T-helper 1 cell treated with Interleukin-12 subunit alpha and Interleukin-12 subunit beta and Interleukin-4 antibody, amounts not matched to agents 30 μg/mL and 1 μg/mL, for 36 hours (primary cell): ENCODE measurements at regions not wholly inside any gene's neighbourhood (a gene's known extent, or its start where the extent isn't known, plus 50 kb on each side); places are given as distances from the start of the nearest gene placed in this dataset.

ENCODE experiments used
- H3K27ac Mint-ChIP-seq: one replicate; pipeline ENCODE4 v1.8.0; 2021; ENCODE audit warnings: mild to moderate bottlenecking, mixed read lengths
- H3K27me3 Mint-ChIP-seq: one replicate; pipeline ENCODE4 v1.8.0; 2021; ENCODE audit warnings: low read depth, mixed read lengths
- H3K36me3 Mint-ChIP-seq: one replicate; pipeline ENCODE4 v1.8.0; 2021; ENCODE audit warnings: low read depth, mixed read lengths
- H3K4me1 Mint-ChIP-seq: one replicate; pipeline ENCODE4 v1.8.0; 2021; ENCODE audit warnings: low read depth, mixed read lengths
- H3K4me3 Mint-ChIP-seq: one replicate; pipeline ENCODE4 v1.8.0; 2021; ENCODE audit warnings: mild to moderate bottlenecking, moderate library complexity, mixed read lengths
- H3K9me3 Mint-ChIP-seq: one replicate; pipeline ENCODE4 v1.8.0; 2021; ENCODE audit warnings: mixed read lengths

DNA sequence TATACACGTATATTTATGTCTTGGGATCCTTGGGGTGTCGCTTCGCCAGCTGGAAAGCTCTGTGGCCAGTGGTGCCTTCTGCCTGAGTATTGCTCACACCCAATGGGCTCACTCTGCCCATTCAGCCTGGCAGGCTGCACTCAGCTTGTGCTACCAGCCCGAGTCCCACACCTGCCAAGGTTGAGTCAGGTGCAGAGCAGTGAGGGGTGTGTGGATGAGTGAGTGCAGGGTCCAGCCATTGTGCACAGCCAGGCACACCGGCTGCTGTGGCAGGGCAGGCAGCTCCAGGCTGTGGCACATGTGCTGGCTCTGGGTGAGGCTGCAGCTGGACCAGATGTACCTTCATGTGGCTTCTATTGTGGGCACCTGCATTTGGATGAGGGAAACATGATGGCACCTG lies 496.9 kb upstream of the LINC00305 start:
- Mint-ChIP-seq H3K27ac (no peak overlapping the region), H3K9me3 (peaks cover 10% of the 10 kb centered on the region), H3K4me1 (no peaks in the 10 kb centered on the region), H3K27me3 (no peaks in the 10 kb centered on the region), H3K36me3 (no peaks in the 10 kb centered on the region), H3K4me3 (no peak overlapping the region)

DNA sequence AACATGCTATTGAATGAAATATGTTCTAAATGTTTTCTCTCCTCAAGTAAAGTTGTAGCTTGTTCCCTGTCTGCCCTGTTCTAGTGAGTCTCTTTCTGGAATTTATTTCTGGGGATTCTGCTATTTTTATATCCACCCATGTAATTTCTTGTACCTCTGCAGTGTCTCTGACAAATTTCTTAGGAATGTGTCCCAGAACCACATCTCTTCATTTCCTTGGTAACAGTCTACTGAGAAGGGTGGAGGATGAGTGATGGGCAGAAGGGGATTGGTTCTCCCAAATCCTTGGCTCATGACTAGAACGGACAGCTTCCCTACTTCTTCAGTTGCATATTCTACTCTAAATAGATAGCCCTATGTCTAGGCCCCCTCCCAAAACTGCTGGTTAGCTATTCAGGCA lies 490.6 kb upstream of the LINC00305 start:
- Mint-ChIP-seq H3K36me3 (no peaks in the 10 kb centered on the region), H3K4me3 (no peak overlapping the region), H3K27ac (no peak overlapping the region), H3K27me3 (no peaks in the 10 kb centered on the region), H3K9me3 (peaks cover 15% of the 10 kb centered on the region), H3K4me1 (no peaks in the 10 kb centered on the region)

DNA sequence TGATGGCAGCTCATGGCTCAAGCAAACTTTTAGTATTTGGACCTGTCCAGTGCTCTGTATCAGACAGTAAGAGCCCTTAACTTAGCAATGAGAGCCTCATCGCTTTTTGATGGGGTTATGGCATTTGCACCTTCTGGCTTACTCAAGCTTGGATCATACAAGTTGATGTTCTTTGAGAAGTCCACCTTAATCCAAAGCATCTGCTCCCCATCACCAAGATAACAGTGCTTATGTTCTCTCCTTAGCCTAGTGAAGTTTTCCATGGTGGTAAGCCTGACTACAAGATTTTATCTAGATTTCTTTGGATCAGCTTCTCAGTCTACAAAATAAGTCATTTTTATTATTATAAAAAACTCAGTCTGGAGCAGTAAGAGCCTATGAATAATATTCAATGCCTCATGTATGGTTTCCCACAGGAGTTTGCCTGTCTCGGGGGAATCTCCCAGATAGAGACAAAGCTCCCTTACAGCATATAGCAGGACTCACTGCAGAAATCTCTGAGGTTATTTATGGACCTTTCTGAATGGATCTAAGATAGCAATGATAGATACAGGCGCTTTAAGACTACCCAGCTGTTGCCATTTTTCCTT lies 472.2 kb upstream of the LINC00305 start:
- Mint-ChIP-seq H3K27ac (no peak overlapping the region), H3K9me3 (peaks cover 21% of the 10 kb centered on the region), H3K4me1 (no peaks in the 10 kb centered on the region), H3K36me3 (no peaks in the 10 kb centered on the region), H3K27me3 (no peaks in the 10 kb centered on the region), H3K4me3 (no peak overlapping the region)

DNA sequence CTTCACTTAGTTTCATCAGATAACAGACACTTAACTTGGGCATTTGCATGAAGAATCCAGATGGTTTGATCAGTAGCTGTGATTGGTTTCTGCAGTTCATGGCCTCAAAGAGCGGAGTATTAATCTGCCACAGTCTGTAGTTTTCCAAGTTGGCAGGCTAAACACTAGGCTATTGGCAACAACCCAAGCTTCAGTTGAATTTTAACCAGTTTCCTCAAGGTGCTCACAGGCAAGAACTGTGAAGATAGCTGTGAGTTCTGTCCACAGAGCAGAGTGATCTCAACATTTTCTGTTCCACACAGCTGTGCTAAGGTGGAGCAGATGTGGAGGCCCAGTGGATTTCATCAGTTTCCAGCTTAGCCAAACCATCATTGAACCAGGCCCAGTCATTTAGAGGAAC lies 469.5 kb upstream of the LINC00305 start:
- Mint-ChIP-seq H3K9me3 (peaks cover 20% of the 10 kb centered on the region), H3K4me3 (no peak overlapping the region), H3K36me3 (no peaks in the 10 kb centered on the region), H3K27me3 (no peaks in the 10 kb centered on the region), H3K4me1 (no peaks in the 10 kb centered on the region), H3K27ac (no peak overlapping the region)

DNA sequence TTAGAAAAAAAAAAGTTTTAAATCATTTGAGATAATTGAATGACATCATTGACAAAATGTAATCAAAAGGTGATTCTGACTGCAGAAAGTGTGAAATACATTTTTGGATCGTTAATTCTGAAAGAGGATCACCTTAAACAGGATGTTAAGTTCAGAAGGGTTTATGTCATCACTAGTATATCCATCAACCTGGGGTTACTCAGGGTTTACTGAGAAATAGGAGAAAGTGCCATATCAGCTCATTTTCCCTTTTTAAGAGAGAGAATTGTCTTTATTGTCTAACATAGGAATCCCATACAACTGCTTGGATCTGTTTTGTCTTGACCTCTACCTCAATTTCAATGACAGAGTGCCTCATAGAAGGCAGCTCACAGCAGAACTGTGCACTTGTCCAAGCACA lies 466.1 kb upstream of the LINC00305 start:
- H3K9me3 Mint-ChIP-seq, result peaks cover 10% of the 10 kb centered on the region
- H3K36me3 Mint-ChIP-seq, result no peaks in the 10 kb centered on the region
- no peaks in the 10 kb centered on the region for H3K27me3 Mint-ChIP-seq
- H3K4me3 Mint-ChIP-seq, result no peak overlapping the region
- no peaks in the 10 kb centered on the region for H3K4me1 Mint-ChIP-seq
- H3K27ac Mint-ChIP-seq, result no peak overlapping the region

DNA sequence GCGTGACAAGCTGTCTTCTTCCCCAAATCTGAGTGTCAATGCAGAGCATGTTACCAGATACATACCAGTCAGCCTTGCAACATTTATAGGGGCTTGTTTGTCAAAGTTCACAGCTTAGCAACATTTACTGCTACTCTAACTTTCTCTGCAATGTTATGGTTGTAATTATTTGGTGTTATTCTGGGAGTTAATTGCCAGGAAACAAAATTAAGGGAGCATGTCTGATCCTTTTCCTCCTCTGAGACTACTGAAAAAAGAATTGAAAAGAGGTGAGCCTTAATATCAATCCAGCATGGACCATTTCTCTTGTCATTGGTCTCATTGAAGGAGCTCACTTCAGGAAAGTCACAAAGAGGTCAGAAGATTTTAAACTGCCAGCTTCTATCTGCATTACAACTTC lies 465.6 kb upstream of the LINC00305 start:
- no peak overlapping the region for H3K4me3 Mint-ChIP-seq
- H3K27ac Mint-ChIP-seq, result no peak overlapping the region
- peaks cover 13% of the 10 kb centered on the region for H3K9me3 Mint-ChIP-seq
- no peaks in the 10 kb centered on the region for H3K27me3 Mint-ChIP-seq
- no peaks in the 10 kb centered on the region for H3K4me1 Mint-ChIP-seq
- no peaks in the 10 kb centered on the region for H3K36me3 Mint-ChIP-seq

DNA sequence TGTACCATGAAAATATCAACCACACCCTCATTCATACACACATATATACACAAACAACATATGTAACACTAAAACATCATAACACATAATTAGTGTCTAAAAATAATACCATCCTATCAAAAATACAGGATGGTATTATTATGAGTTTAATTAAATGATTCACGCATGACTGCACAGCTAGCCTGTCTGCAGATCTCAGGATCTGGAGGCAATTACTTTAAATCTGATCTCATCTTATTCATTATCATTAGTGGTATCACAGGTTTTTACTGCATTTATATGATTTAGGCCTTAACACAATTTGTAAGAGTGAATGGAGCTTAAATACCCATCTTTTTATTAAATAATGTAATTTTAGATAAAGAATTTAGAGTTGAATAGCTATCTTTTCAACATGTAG lies 443.4 kb upstream of the LINC00305 start:
- Mint-ChIP-seq H3K36me3 (no peaks in the 10 kb centered on the region), H3K27ac (no peak overlapping the region), H3K4me1 (no peaks in the 10 kb centered on the region), H3K27me3 (no peaks in the 10 kb centered on the region), H3K4me3 (no peak overlapping the region), H3K9me3 (peaks cover 8% of the 10 kb centered on the region)

DNA sequence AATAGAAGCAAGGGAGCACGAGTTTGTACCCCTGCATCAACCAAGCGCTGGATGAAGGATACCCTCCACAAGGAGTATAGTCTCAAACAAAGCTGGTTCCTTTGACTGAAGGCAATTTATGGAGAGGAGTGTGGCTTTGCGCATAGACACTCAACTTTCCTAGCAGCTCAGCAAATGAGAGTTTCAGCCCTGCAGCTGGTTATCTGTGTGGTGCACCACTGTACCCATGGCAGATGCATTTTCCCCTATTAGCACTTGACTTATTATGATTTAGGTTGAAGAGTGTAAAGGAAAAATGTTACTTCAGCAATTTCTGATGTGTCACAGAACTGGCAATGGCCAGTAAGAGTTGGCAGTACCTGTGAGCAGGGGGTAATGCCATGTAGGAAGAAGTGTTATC lies 440.1 kb upstream of the LINC00305 start:
- no peak overlapping the region for H3K27ac Mint-ChIP-seq
- no peaks in the 10 kb centered on the region for H3K36me3 Mint-ChIP-seq
- H3K9me3 Mint-ChIP-seq, result peaks cover 8% of the 10 kb centered on the region
- H3K4me3 Mint-ChIP-seq, result no peak overlapping the region
- H3K4me1 Mint-ChIP-seq, result no peaks in the 10 kb centered on the region
- H3K27me3 Mint-ChIP-seq, result no peaks in the 10 kb centered on the region

DNA sequence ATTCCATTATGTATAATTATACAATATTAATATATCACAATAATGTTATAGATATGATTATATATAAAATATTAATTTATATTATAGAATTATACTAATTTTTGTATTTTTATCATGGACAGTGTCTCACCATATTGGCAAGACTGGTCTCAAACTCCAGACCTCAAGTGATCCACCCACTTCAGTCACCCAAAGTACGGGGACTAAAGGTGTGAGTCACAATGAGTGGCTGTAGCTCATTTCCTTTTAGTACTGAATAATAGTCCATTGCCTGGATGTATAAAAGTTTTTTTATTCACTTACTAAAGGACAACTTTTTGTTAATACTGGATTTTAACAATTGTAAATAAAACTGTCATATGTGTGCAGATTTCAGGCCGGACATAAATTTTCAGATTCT lies 417.6 kb upstream of the LINC00305 start:
- Mint-ChIP-seq H3K9me3 (peaks cover 11% of the 10 kb centered on the region), H3K4me3 (no peak overlapping the region), H3K27me3 (no peaks in the 10 kb centered on the region), H3K36me3 (no peaks in the 10 kb centered on the region), H3K27ac (no peak overlapping the region), H3K4me1 (no peaks in the 10 kb centered on the region)

DNA sequence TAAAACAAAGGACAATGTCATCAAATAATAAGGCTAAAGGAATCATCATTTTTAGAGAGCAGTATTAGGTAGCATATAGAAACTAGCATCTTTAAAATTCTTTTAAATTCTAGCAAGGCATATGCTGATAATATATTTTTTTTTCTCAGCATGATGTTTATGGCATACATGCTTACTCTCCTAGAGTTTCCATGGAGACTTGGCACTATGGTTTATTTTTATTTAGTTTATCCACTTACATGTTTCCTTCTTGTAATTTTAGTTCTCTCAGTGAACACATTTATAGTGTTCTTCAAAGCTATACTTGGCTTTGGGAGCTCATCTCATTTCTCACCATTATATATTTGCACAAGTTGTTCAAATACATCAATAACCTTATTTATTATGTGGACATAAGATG lies 413.8 kb upstream of the LINC00305 start:
- no peaks in the 10 kb centered on the region for H3K4me1 Mint-ChIP-seq
- H3K27ac Mint-ChIP-seq, result no peak overlapping the region
- H3K9me3 Mint-ChIP-seq, result peaks cover 7% of the 10 kb centered on the region
- no peak overlapping the region for H3K4me3 Mint-ChIP-seq
- no peaks in the 10 kb centered on the region for H3K36me3 Mint-ChIP-seq
- no peaks in the 10 kb centered on the region for H3K27me3 Mint-ChIP-seq

DNA sequence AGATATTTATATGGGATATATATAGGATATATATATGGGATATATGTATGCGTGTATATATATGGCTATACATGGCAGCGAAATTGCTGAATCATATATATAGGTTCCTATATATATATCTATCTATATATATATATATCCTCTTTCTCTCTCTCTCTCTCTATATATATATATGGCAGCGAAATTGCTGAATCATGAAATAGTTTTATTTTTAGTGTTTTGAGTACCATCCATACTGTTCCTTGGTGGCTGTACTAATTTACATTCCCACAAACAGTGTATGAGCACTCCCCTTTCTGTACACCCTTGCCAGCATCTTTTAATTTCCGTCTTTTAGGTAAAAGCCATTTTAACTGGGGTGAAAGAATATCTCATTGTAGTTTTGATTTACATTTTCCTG lies 397.6 kb upstream of the LINC00305 start:
- Mint-ChIP-seq H3K27ac (no peak overlapping the region), H3K36me3 (no peaks in the 10 kb centered on the region), H3K27me3 (no peaks in the 10 kb centered on the region), H3K9me3 (peaks cover 4% of the 10 kb centered on the region), H3K4me3 (no peak overlapping the region), H3K4me1 (no peaks in the 10 kb centered on the region)

DNA sequence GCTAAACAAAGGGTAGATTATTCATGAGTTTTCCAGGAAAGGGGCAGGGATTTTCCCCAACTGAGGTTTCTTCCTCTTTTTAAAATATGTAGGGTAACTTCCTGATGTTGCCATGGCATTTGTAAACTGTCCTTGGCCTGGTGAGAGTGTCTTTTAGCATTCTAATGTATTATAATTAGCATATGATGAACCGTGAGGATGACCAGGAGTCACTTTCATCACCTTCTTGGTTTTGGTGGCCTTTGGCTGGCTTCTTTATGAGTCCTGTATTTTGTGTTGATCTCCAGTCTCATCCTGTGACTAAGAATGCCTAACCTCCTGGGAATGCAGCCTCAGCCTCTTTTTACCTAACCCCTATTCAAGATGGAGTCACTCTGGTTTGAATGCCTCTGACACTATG lies 391.0 kb upstream of the LINC00305 start:
- Mint-ChIP-seq H3K36me3 (no peaks in the 10 kb centered on the region), H3K9me3 (peaks cover 13% of the 10 kb centered on the region), H3K27ac (no peak overlapping the region), H3K4me1 (no peaks in the 10 kb centered on the region), H3K27me3 (no peaks in the 10 kb centered on the region), H3K4me3 (no peak overlapping the region)

DNA sequence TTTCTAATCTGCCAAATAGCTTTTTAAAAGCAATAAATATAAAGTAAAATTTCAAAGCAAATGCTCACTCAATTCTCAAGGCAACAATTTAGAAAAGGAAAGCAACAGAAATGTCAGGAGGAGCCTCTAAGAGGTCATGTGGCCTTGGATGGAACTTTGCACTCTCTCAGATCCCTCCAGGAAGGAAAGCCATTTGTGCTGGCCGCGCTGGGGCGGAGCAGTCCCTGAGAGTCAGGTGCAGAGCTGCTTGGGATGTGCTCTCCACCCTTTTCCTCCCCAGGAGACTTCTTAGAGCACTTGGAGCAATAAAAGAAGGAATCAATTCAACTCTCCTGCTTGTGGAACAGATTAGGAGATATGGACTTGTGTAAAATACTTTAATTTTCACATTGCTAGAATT lies 379.8 kb upstream of the LINC00305 start:
- no peaks in the 10 kb centered on the region for H3K36me3 Mint-ChIP-seq
- H3K9me3 Mint-ChIP-seq, result peaks cover 14% of the 10 kb centered on the region
- H3K27ac Mint-ChIP-seq, result no peak overlapping the region
- H3K4me3 Mint-ChIP-seq, result no peak overlapping the region
- no peaks in the 10 kb centered on the region for H3K4me1 Mint-ChIP-seq
- H3K27me3 Mint-ChIP-seq, result no peaks in the 10 kb centered on the region

DNA sequence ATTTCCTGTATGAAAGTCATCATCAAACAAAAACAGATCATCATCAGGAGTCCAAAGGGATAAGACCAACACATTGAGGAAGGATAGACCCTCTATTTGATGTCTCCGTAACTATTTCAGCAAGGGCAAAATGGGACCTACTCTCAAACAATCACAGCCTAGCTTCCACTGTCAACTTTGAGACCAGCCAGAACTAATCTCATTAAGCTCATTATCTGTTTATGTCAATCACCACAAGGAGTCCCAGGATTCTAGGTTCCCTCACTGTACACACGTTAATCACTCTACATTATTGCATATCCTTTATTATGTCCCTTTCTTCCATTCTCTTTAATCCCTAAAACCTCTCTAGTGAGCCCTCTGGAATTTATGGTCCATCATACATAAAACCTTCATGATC lies 370.3 kb upstream of the LINC00305 start:
- Mint-ChIP-seq H3K4me1 (no peaks in the 10 kb centered on the region), H3K4me3 (no peak overlapping the region), H3K9me3 (peaks cover 13% of the 10 kb centered on the region), H3K27ac (no peak overlapping the region), H3K27me3 (no peaks in the 10 kb centered on the region), H3K36me3 (no peaks in the 10 kb centered on the region)

DNA sequence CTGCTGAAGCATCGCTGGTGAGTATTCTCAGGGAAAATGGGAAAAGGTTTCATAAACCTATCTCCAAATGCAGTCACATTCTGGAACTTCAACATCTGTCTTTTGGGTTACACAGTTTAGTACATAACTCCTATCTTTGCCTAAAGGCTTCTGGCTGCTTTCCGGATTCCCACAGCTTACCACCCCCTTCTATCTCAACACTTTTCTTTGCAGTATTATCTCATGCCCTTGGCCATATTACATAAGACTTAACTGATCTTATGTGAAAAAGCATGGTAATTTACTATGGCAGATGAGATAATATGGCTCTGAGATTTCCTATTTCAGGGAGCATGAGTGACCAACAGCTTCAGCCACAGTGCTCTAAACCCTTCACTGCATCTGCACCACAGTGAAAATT lies 369.3 kb upstream of the LINC00305 start:
- H3K9me3 Mint-ChIP-seq, result peaks cover 13% of the 10 kb centered on the region
- H3K4me1 Mint-ChIP-seq, result no peaks in the 10 kb centered on the region
- H3K4me3 Mint-ChIP-seq, result no peak overlapping the region
- no peak overlapping the region for H3K27ac Mint-ChIP-seq
- H3K27me3 Mint-ChIP-seq, result no peaks in the 10 kb centered on the region
- no peaks in the 10 kb centered on the region for H3K36me3 Mint-ChIP-seq

DNA sequence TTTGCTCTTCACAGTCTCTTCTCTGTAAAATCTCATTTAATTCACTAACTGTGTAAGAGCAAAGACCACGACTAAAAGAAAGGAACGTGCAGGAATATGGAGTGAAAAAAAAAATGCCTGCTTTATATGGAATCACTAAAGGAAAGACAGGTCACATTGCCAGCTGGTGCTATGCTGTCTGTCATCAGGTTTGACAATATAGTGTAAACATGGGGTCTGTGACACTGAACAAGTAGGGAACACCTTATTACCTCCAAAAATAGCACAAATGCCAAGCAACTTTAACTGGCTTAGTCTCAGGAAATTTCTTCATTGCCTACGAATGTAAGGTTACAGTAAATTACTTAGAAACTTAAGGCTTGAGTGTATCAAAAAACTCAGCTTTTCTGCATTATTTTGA lies 364.5 kb upstream of the LINC00305 start:
- H3K27me3 Mint-ChIP-seq, result no peaks in the 10 kb centered on the region
- H3K4me1 Mint-ChIP-seq, result no peaks in the 10 kb centered on the region
- H3K4me3 Mint-ChIP-seq, result no peak overlapping the region
- no peaks in the 10 kb centered on the region for H3K36me3 Mint-ChIP-seq
- no peak overlapping the region for H3K27ac Mint-ChIP-seq
- H3K9me3 Mint-ChIP-seq, result no peaks in the 10 kb centered on the region
